GM19395 (cell line): ENCODE measurements at regions not wholly inside any gene's neighbourhood (a gene's known extent, or its start where the extent isn't known, plus 50 kb on each side); places are given as distances from the start of the nearest gene placed in this dataset.
"Not testable (repeated sequence)": the region's sequence is repeated elsewhere in the genome, so short reads cannot be mapped to it uniquely, and the experiment has no call there.

ENCODE experiments used
- ATAC-seq: cut with Tn5 transposase; IDR thresholded peaks from one replicate; pipeline ENCODE4 v1.9.1; 2021; ENCODE audit warnings: mild to moderate bottlenecking, moderate library complexity; ENCODE audit not compliant: unreplicated experiment

DNA sequence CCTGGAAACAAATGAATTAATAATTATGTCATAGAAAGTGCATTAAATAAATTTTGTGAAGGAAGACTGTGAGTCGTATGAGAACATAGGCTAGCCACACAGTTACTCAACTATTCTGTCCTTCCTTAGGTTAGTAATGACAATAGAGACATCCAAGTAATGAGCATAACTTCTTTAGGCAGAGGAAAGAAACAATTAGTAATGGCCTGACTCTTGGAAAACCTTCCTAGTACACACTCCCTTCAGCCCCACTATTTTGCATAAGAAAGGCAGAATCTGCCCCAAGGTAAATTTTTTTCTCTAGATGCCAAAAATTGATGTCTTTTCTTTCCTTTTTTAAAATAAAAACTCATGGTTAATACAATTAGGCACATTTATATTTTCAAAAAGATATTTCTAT, 1619.0 kb upstream of the WWC1 start:
- no peak for ATAC-seq

DNA sequence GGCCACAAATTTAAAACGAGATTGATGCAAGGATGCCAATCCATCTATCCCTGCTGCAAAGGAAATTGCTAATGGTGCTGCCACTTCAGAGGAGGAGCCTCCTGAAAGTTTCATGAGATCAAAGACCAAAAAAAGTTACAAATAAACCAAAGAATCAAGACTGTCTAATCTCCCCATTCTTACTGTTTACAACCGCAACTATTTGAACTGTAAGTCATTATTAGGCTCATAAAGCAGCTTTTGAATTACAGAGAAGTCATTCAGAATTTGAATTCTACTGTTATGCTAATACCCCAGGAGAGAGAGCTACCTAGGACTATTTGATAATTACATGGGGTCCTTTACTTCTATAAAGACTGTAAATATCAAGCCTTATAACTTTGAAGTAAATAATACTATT, 1613.6 kb upstream of the WWC1 start:
- no peak for ATAC-seq

GRCh38 chr5:166679331-166679730, 1612.1 kb upstream of the WWC1 start:
- no peak for ATAC-seq

- ATAC-seq, result no peak
Measured at GRCh38 chr5:166695326-166695725, 1596.1 kb upstream of the WWC1 start.

GRCh38 chr5:166708291-166708690, 1583.2 kb upstream of the WWC1 start:
- no peak for ATAC-seq

GRCh38 chr5:166709691-166710090, 1581.8 kb upstream of the WWC1 start:
- no peak for ATAC-seq

GRCh38 chr5:166710271-166710670, 1581.2 kb upstream of the WWC1 start:
- ATAC-seq, result no peak

DNA sequence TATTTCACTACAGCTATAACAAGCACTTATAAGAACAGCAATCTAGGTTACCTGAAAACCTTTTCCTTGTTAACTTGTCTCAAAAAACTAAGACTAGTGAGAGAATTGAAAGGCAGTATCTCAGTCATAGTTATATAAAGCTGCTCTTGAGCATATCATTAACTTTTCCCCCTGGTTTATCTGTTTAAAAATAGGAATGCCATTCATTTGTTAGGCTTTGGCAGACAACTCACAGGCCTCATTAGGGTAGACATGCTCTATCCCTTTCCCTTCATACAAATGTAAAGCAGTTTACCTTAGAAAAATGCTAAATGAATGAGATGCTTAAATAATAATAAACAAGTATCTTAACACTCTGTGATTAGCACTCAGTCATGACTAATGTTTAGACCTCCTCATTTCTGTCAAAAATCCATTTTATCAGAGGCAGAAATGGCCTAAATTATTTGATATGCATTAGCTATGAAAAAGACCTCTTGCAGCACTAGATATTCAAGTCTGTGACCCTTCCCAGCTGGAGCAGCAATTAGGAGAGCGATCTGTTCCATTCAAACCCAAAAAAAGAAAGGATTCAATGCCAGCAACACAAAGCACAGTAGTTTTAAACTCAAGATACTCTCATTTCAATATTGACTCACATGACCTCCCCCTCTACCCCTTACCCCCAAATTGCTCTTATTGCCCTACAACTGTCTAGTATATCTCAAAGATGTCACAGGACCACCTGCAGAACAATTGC, 1578.8 kb upstream of the WWC1 start:
- no peak for ATAC-seq

- no peak for ATAC-seq
Measured at GRCh38 chr5:166713295-166713694, 1578.2 kb upstream of the WWC1 start.

DNA sequence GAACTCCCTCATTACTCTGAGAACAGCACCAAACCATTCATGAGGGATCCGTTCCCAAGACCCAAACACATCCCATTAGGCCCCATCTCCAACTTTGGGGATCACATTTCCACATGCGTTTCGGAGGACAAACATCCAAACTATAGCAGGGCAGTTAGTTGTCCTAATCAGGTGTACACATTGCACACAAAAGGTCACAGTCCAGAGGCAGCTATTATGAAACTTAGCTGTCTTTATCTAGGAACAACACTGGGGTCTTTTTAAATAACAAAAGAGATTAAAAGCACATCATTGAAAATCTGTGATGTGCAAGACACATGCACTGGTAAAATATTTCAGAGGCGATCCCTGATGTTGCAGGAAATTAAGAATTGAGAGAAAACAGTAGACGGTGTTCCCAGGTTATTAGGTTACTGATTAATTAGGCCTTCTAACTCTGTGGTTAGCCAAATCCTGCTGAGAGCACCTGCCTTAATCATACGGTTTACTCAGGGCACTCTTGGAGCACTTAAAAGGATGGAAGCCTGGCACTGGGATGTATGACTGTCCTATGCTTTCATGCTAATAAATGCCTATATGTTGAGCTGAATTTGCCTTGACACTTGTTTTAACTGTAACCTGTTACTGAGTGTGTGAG, 1574.5 kb upstream of the WWC1 start:
- no peak for ATAC-seq

- ATAC-seq, result no peak
Measured at GRCh38 chr5:166719991-166720390, 1571.5 kb upstream of the WWC1 start.

- no peak for ATAC-seq
Measured at GRCh38 chr5:166722939-166723338, 1568.5 kb upstream of the WWC1 start.

DNA sequence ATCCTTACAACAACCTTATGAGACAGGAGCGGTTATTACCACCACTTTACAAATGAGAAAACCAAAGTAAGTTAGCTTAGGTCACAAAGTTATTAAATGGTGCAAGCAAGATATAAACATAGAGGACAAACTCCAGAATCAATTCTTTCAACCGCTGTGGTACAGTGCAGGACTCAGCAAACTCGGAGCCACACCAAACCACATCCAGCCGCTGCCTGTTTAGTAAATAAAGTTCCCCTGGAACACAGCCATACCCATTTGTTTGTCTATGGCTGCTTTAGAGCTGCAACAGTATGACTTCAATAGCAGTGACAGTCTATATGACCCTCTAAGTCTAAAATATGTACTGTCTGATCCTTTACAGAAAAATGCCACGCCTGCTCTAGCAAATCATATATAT, 1567.2 kb upstream of the WWC1 start:
- no peak for ATAC-seq

DNA sequence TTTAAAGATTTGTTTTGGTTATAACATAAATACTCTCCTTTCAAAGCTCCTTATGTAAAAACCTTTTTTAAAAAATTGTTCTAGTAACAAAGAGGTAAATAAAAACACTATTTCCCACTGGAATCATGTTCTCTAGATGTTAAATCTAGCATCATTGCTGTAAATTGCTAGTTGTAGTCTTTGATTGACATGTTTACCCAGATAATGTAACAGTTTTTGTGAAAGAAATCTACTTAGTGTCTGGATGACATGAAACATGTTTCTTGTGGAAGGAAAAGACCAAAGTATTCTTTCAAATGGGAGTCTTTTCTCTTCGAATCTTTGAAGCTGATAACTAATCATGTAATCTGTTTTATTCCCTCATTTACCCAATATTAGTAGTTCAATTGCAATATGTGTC, 1565.9 kb upstream of the WWC1 start:
- no peak for ATAC-seq

DNA sequence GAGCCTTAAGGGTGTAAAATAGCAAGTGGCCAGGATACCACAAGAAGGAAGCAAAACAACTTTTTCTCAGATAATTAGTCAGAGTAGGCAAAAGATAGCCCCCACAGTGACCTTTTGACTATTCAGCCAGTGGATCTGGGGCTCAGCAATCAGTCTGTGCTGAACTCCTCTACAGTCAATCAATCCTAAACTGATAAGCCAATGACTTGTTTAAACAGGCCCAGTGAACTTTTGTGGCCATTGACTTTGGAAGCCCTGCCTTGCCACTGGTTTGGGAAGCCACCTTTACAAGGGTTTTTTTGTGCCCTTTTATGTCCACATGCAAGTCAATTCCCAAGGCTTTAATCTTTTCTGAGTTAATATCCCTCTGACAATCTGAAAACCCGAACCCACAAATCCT, 1565.0 kb upstream of the WWC1 start:
- ATAC-seq, result no peak

GRCh38 chr5:166742951-166743350, 1548.5 kb upstream of the WWC1 start:
- ATAC-seq, result not testable (repeated sequence)

DNA sequence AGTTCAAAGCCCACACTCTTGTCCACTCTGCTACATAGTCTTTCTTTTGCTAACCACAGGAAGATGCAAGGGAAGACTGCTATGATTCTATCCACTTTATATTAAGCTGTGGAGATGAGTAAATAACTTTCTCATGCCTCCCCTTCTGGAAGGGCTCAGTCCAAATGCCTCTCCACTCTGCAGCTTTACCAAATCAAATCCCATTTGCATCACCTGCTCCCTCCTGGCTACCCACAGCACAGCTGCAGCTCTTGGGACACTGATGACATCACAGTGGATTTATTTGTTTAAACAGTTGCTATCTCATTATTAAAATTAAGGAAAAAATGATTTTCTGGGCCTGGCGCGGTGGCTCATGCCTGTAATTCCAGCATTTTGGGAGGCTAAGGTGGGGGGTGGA, 1544.9 kb upstream of the WWC1 start:
- ATAC-seq, result no peak

DNA sequence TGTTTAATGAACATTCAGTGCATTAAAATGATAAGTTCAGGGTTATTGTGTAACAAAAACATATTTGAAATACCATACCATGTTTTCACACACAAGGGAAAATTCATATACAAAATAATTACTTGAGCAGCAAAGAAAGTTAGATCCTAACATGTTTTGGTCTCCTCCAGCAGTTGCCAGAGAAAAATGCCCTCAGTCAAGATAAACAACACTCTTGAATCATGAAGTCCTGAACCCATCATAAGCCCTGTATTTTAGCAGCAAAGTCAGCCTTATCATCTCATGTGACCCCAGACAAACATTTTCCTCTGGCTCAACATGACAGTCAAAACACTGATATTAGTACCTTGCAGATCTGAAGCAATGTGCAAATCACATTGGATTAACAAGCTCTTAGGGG, 1541.1 kb upstream of the WWC1 start:
- ATAC-seq, result no peak

DNA sequence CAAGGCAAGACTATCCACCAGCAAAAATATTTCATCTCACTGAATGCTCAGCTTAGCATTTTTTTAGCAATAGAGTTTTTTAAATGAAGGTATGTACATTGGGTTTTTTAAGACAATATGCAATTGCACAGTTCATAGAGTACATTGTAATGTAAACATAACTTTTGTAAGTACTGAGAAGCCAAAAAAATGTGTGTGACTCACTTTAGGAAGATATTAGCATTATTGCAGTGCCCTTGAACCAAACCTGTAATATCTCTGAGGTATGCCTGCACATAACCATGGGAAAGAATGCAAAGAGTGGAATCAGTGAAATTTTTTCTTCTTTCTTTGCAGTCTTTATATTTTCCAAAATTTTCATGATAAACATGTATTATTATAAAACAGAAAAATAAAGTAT, 1533.3 kb upstream of the WWC1 start:
- no peak for ATAC-seq

DNA sequence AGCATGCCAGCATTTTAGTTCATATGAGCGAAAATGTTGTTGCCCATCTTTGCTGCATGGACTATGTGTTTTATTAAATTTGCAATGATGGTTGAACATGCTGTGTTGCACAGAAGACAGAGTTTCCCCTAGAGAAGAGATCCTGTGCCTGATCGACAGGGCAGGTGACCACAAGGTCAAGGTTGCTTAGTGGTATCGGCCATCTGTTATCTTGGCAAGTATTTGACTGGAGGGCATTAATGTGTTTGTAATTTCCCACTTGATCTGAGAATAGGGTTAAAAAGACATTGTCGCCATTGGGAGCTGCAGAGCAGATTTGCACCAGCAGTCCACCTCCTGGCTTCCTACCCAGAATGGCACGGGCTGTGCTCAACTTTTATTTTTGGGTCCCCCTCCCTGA, 1523.6 kb upstream of the WWC1 start:
- no peak for ATAC-seq

DNA sequence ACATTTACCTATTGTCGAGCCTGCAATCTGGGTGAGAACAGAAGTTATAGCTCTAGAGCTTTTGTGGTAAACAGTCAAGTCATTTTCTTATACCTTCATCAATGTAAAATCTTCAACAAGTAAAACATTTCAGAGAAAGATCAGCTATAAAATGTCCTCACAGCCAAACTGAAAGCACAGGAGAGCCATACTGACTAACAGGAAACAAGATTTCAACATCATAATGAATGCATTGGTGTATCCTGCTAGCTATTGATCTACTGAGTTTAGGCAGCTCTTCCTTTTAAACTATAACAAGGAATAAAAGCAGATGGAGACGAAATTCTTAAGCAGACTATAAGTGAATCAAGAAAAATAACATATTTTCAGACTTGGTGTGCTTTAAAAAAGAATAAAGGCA, 1522.9 kb upstream of the WWC1 start:
- no peak for ATAC-seq

- ATAC-seq, result no peak
Measured at GRCh38 chr5:166772770-166773169, 1518.7 kb upstream of the WWC1 start.

- ATAC-seq, result no peak
Measured at GRCh38 chr5:166781737-166782136, 1509.7 kb upstream of the WWC1 start.
